OCI-LY7 (cell line): ENCODE measurements at regions not wholly inside any gene's neighbourhood (a gene's known extent, or its start where the extent isn't known, plus 50 kb on each side); places are given as distances from the start of the nearest gene placed in this dataset.
"Not testable (repeated sequence)": the region's sequence is repeated elsewhere in the genome, so short reads cannot be mapped to it uniquely, and the experiment has no call there.

Experiments used
- EZH2phosphoT487 ChIP-seq: fragments of 200-600 bp; sonication (generic); IDR thresholded peaks from 2 replicates; pipeline ENCODE4 v1.6.1; 2018; ENCODE audit warnings: low read depth, borderline replicate concordance, mild to moderate bottlenecking, mixed run types, antibody characterized with exemption, low read length, moderate library complexity, mixed read lengths
- TF ChIP-seq, protein P1 (sequence below): fragments of 200-600 bp; sonication (generic); conservative IDR thresholded peaks from 2 replicates; pipeline ENCODE4 v1.5.1; 2014; ENCODE audit warnings: mild to moderate bottlenecking, antibody characterized with exemption, low read length, moderate library complexity, mixed read lengths

DNA sequence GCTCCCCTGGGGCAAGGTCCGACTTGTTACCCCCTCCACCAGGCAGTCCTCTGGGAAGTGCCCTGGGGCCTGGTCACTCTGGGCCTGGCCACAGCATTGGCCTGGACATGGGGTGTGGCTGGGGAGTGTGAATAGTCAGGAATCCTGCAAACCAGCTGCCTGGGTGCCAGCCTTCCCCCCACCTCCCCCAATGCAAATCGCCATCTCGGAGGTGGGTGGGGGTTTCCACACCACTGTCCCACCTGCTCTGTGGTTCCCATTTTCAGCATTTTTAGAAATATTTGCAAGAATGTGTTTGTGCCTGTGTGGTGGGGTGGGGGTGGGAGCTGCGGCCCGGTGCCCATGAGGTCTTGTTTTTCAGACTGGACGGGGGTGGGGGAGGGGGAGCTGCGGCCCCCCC, 159.7 kb downstream of the TMEM121 start:
- TF ChIP-seq, protein P1, sequence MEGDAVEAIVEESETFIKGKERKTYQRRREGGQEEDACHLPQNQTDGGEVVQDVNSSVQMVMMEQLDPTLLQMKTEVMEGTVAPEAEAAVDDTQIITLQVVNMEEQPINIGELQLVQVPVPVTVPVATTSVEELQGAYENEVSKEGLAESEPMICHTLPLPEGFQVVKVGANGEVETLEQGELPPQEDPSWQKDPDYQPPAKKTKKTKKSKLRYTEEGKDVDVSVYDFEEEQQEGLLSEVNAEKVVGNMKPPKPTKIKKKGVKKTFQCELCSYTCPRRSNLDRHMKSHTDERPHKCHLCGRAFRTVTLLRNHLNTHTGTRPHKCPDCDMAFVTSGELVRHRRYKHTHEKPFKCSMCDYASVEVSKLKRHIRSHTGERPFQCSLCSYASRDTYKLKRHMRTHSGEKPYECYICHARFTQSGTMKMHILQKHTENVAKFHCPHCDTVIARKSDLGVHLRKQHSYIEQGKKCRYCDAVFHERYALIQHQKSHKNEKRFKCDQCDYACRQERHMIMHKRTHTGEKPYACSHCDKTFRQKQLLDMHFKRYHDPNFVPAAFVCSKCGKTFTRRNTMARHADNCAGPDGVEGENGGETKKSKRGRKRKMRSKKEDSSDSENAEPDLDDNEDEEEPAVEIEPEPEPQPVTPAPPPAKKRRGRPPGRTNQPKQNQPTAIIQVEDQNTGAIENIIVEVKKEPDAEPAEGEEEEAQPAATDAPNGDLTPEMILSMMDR = not testable (repeated sequence)
- not testable (repeated sequence) for TF ChIP-seq EZH2phosphoT487
